Non-pigmented ciliary epithelial cell (primary cell): ENCODE measurements at regions not wholly inside any gene's neighbourhood (a gene's known extent, or its start where the extent isn't known, plus 50 kb on each side); places are given as distances from the start of the nearest gene placed in this dataset.

Experiments
- DNase-seq: peaks from one replicate; pipeline ENCODE4 v3.0.0-alpha.2; 2010; ENCODE audit warnings: low read depth

DNA sequence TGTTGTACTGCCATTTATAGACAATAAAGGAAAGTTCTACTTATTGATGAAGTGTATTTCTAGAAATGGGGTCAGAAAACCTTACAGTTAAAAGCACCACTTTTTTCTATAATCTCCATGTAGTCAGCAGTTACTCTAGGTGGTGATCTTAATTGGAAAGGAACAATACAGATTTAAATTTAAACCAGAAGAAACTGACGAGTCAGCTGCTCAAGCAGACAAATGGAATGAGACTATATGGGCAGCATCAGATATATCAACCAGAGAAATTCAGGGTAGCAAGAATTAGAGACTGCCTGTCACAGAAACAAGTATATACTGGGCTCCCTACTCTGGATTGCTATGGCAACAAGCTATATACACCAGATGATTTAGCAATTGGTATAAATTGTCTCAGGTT is 99.6 kb upstream of the SCG2 start:
- no peak for DNase-seq

DNA sequence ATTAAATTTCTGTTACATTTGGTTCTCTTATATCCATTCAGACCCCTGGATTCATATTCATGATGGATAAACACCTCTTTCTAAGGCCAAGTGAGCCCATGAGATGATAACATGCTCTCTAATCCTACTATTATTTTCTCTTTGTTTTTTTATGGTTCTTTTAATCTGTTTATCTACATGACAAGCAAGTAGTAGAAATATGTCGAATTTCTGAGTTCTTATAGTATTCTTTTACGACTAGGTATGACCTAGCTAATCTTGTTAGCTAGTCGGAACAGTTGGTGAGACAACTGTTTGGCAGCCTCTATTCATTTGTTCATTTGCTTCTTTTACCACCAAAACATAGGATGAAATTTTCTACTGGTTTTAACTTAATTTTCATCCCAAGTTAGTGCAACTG is 98.1 kb upstream of the SCG2 start:
- DNase-seq, result no peak

DNA sequence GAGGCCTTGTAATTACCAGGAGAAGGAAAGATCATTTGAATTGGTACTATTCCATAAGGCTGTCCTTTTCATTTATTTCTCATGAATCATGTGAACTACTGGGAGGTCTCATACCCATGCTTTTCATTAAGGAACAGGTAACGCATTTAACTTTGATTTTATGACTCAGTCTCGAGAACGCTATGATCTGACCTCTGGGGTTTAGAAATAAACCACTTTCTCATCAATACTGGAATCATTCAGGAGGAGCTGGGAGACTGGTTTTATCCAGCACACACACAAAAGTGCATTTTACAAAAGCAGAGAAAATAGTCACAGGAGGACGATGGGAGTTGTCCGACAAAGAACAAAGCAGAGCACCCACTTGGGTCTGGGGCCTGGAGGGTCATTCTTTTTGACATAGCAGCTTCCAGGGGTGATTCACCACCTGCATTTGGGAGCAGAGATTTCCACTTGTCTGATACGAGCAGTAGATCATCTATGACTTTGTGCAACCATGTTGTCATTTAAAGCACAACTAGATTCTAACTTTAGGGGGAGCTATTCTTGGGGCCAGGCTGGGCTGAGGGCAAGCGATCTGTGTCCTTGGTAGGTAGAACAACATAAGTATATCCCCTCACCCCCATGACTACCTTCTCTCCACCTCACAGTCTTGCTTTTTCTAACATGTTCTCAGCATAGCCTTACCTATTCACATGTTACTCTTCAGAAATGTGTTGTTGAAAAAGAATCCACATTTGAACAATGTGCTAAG is 95.9 kb upstream of the SCG2 start:
- no peak for DNase-seq

DNA sequence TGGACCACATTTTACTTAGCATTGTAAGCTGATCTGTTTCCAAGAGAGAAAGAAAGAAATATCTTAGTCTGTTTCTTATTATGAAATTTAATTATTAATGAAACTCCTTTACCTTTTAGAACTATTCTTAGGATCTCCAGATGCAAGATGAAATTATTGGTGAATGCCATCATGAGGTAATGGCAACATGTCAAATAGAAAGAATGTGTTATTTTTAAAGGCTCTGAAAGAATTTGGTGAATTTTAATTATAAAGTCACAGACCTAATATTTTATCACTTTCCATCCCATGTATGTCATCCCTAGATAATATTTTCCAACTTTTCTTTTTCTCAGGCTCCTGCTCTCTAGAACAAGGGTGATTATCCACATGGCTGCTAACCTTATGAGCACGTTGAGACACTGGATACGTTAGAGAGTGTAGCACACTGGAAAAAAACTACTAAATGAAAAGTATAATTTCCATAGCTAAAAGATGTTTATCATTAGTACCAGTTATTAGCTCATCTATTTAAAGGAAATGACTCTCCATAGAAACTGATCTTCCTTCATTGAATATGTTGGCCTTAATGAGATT is 95.2 kb upstream of the SCG2 start:
- DNase-seq, result no peak

DNA sequence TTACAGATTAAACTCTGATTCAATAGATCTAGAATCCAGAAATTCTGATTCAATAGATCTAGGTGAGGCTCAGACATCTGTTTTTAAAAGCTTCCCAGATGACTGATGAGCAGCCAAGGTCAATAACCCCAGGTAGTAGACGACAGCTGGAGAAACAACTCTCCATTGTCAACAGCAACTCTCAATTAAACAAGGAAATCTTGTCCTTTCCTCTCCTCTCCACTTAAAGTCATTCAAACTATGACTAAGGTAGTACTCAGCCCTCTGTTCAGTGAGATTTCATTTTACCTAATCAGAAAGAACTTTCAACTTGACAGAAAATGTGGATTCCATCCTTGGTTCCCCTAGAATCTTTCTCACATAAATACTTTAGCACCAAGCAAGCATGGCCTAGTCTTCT is 94.6 kb upstream of the SCG2 start:
- no peak for DNase-seq

DNA sequence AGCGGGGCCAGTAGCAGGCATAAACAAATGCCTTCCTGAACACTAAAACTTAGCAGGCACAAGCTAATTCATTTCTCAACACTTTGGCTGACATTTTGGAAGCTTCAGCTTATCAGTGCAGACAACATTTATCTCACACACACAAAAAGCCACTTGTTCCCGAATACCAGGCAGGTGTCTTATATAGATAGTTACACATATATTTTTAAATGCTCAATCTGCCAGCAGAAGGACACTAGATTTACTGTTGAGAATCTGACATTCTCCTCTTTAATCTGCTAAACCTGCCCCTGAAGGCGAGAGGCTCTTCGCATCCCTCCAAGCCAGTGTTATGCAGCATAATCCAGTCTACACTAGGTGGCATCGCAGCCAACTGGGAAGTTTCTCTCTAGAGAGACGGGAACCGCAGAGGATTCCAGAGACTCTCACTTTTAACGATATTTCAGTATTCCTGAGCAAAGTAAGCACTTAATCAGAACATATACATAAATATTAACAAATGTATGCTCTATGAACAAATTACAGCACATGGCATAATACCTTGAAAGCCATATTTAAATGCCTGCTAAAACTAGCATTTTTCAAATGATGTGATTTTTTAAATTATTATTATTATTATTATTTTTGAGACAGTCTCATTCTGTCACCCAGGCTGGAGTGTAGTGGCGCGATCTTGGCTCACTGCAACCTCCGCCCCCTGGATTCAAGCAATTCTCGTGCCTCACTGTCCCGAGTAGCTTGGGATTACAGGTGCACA is 90.2 kb upstream of the SCG2 start:
- DNase-seq, result no peak

DNA sequence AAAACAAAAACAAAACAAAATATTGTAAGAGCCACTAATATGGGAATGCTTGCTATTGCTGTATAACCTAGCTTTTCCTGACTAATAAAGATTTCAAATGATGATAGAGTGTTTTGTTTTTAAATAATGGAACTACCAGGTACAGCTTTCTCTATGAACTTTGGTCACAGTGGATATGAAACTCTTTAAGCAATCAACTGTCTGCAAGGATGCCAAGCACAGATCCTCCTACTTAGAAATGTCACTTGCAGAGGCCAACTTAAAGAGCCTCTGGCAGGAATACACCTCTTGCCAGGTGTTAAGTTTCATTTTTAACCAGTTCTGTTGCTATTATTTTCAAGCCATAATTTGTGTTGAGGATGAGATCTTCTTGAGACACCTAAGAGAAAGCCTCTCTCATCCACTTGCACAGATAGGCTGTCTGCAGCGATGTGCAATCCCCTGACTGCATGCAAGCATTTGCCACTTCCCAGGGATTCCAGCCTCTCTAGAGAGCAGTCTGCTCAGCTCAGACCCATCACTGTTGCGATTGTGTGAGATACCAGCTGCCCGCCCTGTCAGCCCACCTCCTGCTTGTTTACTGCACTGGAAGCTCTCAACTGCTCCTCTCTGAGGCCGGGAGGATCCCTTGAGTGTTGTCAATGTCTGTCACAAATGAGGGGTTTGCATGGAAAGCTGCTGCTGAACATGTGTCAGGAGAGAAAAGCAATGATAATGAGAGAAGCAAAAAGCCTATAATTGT is 86.1 kb upstream of the SCG2 start:
- no peak for DNase-seq

DNA sequence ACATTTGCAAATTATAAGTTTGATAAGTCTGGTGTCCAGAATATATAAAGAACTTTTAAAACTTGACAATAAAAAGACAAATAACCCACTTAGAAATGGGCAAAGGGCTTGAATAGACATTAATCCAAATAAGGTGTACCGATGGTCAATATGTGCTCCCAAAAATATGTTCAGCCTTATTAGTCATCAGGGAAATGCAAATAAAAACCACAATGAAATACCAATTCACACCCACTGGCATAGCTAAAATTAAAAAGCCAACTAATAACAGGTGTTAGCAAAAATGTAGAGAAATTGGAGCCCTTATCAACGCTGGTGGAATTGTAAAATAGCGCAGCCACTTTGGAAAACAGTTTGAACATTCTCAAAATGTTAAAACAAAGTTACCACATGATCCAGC is 79.0 kb upstream of the SCG2 start:
- no peak for DNase-seq

DNA sequence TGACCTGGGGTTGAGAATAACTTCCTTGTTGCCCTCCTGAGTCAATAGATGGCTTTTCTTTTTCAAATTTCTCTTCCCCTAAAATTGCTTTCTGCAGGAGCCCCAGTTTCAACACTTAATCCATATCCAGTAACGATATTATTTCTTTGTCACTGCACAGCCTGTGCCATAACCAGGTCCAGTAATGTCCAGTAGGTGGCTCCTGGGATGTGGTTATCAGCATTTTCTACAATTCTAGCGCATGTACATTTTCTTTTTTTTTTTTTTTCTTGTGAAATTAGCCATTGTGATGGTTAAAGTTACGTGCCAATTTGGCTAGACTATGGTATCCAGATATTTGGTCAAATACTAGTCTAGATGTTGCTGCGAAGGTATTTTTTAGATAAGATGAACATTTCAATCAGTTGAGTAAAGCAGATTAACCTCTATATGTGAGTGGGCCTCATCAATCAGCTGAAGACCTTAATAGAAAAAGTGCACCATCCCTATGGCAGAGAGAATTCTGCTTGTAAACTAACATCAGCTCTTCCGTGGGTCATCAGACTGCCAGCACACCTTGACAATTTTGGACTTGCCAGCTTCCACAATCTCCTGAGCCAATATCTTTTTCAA is 72.9 kb upstream of the SCG2 start:
- no peak for DNase-seq

DNA sequence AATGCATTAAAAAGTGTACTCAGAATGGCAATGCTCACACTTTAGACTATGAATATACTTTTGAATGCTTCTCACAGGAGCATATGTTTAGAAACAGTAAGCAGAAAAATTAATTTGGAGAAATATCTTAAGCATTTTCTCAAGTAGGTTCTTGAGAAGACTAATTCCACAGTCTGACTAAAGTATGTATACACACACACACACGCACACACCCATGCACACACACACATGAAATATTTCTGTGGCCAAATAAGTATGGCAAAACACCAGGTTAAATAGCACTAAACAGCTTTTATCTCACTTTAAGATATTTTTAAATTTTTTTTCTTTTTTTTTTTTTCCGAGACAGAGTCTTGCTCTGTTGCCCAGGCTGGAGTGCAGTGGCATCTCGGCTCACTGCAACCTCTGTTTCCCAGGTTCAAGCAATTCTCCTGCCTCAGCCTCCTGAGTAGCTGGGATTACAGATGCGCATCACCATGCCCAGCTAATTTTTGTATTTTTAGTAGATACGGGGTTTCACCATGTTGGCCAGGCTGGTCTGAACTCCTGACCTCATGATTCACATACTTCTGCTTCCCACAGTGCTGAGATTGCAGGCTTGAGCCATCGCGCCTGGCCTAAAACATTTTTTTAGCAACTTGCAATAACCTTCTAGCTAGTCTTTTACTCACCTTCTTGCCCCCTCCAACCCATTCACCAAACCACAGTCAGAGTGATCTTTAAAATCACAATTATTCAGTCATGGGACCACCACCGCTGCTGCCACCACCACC is 67.5 kb upstream of the SCG2 start:
- peak; percentile 37 for DNase-seq

DNA sequence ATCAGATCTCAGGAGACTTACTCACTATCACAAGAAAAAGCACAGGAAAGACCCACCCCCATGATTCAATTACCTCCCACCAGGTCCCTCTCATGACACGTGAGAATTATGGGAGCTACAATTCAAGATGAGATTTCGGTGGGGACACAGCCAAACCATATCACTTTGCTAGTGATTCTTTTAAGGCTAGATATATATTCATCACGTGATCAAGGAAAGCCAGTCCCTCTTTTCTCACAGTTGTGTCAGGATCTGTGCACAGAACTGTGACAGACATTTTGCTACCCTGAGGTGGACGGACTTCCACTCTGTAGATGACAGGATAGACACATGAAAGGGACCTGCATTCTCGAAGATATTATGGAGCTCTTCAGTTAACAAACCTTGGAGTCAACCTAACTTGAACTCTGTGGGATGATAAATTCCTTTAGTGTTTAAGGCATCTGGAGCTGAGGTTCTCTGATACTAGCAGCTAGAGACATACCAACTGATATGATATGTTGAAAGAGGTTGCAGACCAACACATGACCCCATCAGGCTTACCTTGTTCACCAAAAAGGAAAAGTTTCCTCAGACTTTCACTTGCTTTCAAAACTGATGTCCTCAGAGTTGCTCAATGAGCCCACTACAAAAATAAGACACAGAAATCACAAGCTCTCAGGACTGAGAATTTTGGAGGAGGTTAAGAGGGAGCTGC is 66.3 kb upstream of the SCG2 start:
- DNase-seq, result peak; percentile 61

DNA sequence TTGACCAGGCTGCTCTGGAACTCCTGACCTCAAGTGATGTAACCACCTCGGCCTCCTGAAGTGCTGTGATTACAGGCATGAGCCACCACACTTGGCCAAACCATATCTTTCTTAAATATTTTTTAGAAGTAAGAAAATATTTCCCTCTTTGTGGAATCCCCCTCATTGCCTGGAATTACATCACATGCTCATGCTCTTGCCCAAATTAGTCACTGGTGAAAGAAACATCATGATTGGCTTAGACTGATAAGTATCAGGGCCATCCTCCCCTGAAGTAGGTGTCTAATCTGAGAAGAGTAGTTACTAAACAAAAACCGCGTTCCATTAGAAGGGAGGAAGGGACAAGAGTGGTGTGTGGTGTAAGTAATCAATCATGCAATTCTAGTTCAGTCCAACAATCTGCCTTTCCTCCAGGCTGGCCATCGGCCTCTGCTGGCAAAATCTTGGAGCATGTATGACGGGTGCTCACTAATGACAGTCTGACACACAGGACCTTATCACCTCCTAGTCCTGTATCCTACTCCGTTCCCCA is 52.3 kb upstream of the SCG2 start:
- DNase-seq, result no peak

DNA sequence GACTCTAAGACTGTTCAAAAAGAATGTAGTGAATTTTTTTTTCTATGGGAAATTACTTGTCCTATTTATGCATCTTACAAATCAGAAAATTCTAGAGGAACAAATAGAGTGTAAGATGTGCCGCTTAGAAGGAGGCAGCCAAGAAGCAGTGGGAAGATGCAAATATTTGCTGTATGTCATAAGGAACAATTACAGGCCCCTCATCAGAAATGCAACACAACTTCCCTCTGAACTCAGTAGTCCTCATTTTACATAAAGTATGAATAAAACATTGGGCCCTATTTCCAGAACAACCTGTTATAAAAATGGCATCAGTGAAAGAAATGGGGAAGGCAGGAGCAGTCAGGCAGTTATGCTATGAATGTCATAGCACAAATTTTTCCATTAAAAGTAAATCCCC is 50.7 kb upstream of the SCG2 start:
- no peak for DNase-seq

DNA sequence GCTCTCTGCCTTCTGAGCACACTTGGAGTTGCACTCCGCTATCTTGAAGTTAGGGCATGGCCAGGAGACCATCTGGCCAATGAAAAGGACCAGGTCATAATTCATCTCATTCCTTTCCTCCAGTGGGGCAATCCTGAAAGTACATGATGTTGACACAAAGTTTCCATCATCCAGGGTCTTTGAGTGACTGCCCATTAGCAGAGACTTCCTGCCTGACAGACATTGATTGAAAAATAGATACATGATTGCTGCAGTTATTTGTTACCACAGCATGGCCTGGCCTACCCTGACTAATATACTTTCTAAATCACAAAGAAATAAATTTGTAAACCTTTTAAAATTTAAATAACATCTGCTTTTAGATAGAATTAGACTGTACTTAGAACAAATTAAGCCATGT is 50.0 kb upstream of the SCG2 start:
- no peak for DNase-seq
